Endodermal cell (in vitro differentiated cells): ENCODE measurements at regions not wholly inside any gene's neighbourhood (a gene's known extent, or its start where the extent isn't known, plus 50 kb on each side); places are given as distances from the start of the nearest gene placed in this dataset.
A peak's percentile ranks its signal among the peaks of the same experiment; 100 is the strongest.

Source experiments
- DNase-seq: peaks from one replicate; pipeline ENCODE4 v3.0.0-alpha.2; 2017
- H3K27ac ChIP-seq: 2 replicates; pipeline ENCODE4 v1.5.1; 2013; ENCODE audit warnings: mild to moderate bottlenecking, low read depth, low read length, moderate library complexity
- H3K27me3 ChIP-seq: 2 replicates; pipeline ENCODE4 v1.6.1; 2013; ENCODE audit warnings: mild to moderate bottlenecking, low read length, moderate library complexity; ENCODE audit not compliant: insufficient read depth, control insufficient read depth, poor library complexity, severe bottlenecking
- H3K36me3 ChIP-seq: 2 replicates; pipeline ENCODE4 v1.7.0; 2013; ENCODE audit warnings: mild to moderate bottlenecking, low read length, moderate library complexity; ENCODE audit not compliant: control insufficient read depth, insufficient read depth
- H3K4me1 ChIP-seq: one replicate; pipeline ENCODE4 v1.7.0; 2013; ENCODE audit warnings: low read length; ENCODE audit not compliant: control insufficient read depth, insufficient read depth
- H3K4me3 ChIP-seq: 2 replicates; pipeline ENCODE4 v1.5.1; 2013; ENCODE audit warnings: mild to moderate bottlenecking, low read length, moderate library complexity
- H3K9ac ChIP-seq: 2 replicates; pipeline ENCODE4 v1.6.1; 2013; ENCODE audit warnings: mild to moderate bottlenecking, low read length, moderate library complexity; ENCODE audit not compliant: poor library complexity, severe bottlenecking; ENCODE audit errors: extremely low read depth
- H3K9me3 ChIP-seq: 2 replicates; pipeline ENCODE4 v1.6.1; 2013; ENCODE audit warnings: mild to moderate bottlenecking, low read length, moderate library complexity; ENCODE audit not compliant: control insufficient read depth
- H3K27ac Mint-ChIP-seq: 2 replicates; pipeline ENCODE4 v1.8.0; 2020; ENCODE audit warnings: mixed read lengths
- H3K27me3 Mint-ChIP-seq: 2 replicates; pipeline ENCODE4 v1.8.0; 2021; ENCODE audit warnings: mild to moderate bottlenecking, mixed read lengths; ENCODE audit not compliant: insufficient read depth
- H3K36me3 Mint-ChIP-seq: 2 replicates; pipeline ENCODE4 v1.8.0; 2020; ENCODE audit warnings: low read depth, mixed read lengths
- H3K4me1 Mint-ChIP-seq: 2 replicates; pipeline ENCODE4 v1.8.0; 2020; ENCODE audit warnings: mixed read lengths
- H3K4me3 Mint-ChIP-seq: 2 replicates; pipeline ENCODE4 v1.8.0; 2020; ENCODE audit warnings: mild to moderate bottlenecking, moderate library complexity, mixed read lengths
- H3K9me3 Mint-ChIP-seq: 2 replicates; pipeline ENCODE4 v1.8.0; 2020; ENCODE audit warnings: mild to moderate bottlenecking, mixed read lengths
- CTCF ChIP-seq: fragments of 200-600 bp; sonication (generic); conservative IDR thresholded peaks from 2 replicates; pipeline ENCODE4 v1.5.0; 2021; ENCODE audit warnings: antibody characterized with exemption, mild to moderate bottlenecking
- WGBS, 2 experiments: methylation state at CpG; one replicate each; pipeline versions ENCODE4 v1.1.5 to v1.1.7; 2013; ENCODE audit warnings: missing lambda C conversion rate in 2 of 2, mixed read lengths in 1 of 2; ENCODE audit not compliant: insufficient coverage in 1 of 2, insufficient read length in 1 of 2; 5-methylcytosine and 5-hydroxymethylcytosine counted together

- Histone ChIP-seq H3K27ac (no peak overlapping the region), H3K9me3 (no peaks in the 10 kb centered on the region), H3K9ac (no peak overlapping the region), H3K27me3 (no peaks in the 10 kb centered on the region), H3K36me3 (no peaks in the 10 kb centered on the region), H3K4me1 (no peaks in the 10 kb centered on the region), H3K4me3 (no peak overlapping the region)
- H3K27me3 Mint-ChIP-seq: no peaks in the 10 kb centered on the region
- WGBS, 2 experiments: 88 to 100% methylated on average over 1 to 3 of the region's 3 CpGs
- H3K4me3 Mint-ChIP-seq: no peak overlapping the region
- no peak for TF ChIP-seq CTCF
- peaks cover 4% of the 10 kb centered on the region for H3K4me1 Mint-ChIP-seq
- H3K36me3 Mint-ChIP-seq: no peaks in the 10 kb centered on the region
- no peaks in the 10 kb centered on the region for H3K9me3 Mint-ChIP-seq
- no peak overlapping the region for H3K27ac Mint-ChIP-seq
- no peak for DNase-seq
Measured at GRCh38 chr11:121892863-121893262, 223.2 kb downstream of the BLID start.

- Histone ChIP-seq H3K9ac (no peak overlapping the region), H3K27ac (no peak overlapping the region), H3K4me1 (no peaks in the 10 kb centered on the region), H3K4me3 (no peak overlapping the region), H3K36me3 (no peaks in the 10 kb centered on the region), H3K27me3 (no peaks in the 10 kb centered on the region), H3K9me3 (no peaks in the 10 kb centered on the region)
- Mint-ChIP-seq H3K27me3 (no peaks in the 10 kb centered on the region), H3K36me3 (no peaks in the 10 kb centered on the region), H3K9me3 (no peaks in the 10 kb centered on the region), H3K4me1 (peaks cover 4% of the 10 kb centered on the region), H3K27ac (no peak overlapping the region), H3K4me3 (no peak overlapping the region)
- peak; percentile 63 for DNase-seq
- WGBS, 2 experiments: 67 to 91% methylated on average over 1 to 3 of the region's 3 CpGs
- TF ChIP-seq CTCF: no peak
Measured at GRCh38 chr11:121892131-121892681, 223.8 kb downstream of the BLID start.

GRCh38 chr11:121890946-121891515, 225.0 kb downstream of the BLID start:
- H3K4me3 ChIP-seq: no peak overlapping the region
- H3K9me3 Mint-ChIP-seq: no peaks in the 10 kb centered on the region
- no peak for DNase-seq
- H3K36me3 ChIP-seq: no peaks in the 10 kb centered on the region
- H3K27me3 ChIP-seq: peaks cover 3% of the 10 kb centered on the region
- H3K9me3 ChIP-seq: no peaks in the 10 kb centered on the region
- H3K4me1 ChIP-seq: no peaks in the 10 kb centered on the region
- no peaks in the 10 kb centered on the region for H3K36me3 Mint-ChIP-seq
- TF ChIP-seq CTCF: no peak
- 88 to 93% methylated on average over 6 of the region's 6 CpGs for WGBS, 2 experiments
- no peak overlapping the region for H3K27ac Mint-ChIP-seq
- no peak overlapping the region for H3K9ac ChIP-seq
- no peaks in the 10 kb centered on the region for H3K27me3 Mint-ChIP-seq
- H3K27ac ChIP-seq: no peak overlapping the region
- H3K4me1 Mint-ChIP-seq: peaks cover 4% of the 10 kb centered on the region
- no peak overlapping the region for H3K4me3 Mint-ChIP-seq
